Central memory CD8-positive, alpha-beta T cell (primary cell): ENCODE measurements at regions not wholly inside any gene's neighbourhood (a gene's known extent, or its start where the extent isn't known, plus 50 kb on each side); places are given as distances from the start of the nearest gene placed in this dataset.
"Not testable (repeated sequence)": the region's sequence is repeated elsewhere in the genome, so short reads cannot be mapped to it uniquely, and the experiment has no call there.

Source experiments
- ATAC-seq: fragments of 150-1000 bp; cut with Tn5 transposase; replicated peaks from 2 replicates; pipeline ENCODE4 v1.10.0; 2022; ENCODE audit warnings: mild to moderate bottlenecking, moderate FRiP score, moderate number of reproducible peaks; ENCODE audit not compliant: poor library complexity, severe bottlenecking; ENCODE audit errors: extremely low read depth
- DNase-seq, 2 donors: peaks; one replicate each; pipeline ENCODE4 v3.0.0; 2021; ENCODE audit warnings: low spot score in 2 of 2
- H3K27ac Mint-ChIP-seq: one replicate; pipeline ENCODE4 v1.8.0; 2022; ENCODE audit warnings: low read depth, mild to moderate bottlenecking, moderate library complexity, mixed read lengths
- H3K27me3 Mint-ChIP-seq: one replicate; pipeline ENCODE4 v1.8.0; 2022; ENCODE audit warnings: mixed read lengths
- H3K36me3 Mint-ChIP-seq: one replicate; pipeline ENCODE4 v1.8.0; 2022; ENCODE audit warnings: mild to moderate bottlenecking, moderate library complexity, mixed read lengths; ENCODE audit not compliant: insufficient read depth
- H3K4me1 Mint-ChIP-seq: one replicate; pipeline ENCODE4 v1.8.0; 2022; ENCODE audit warnings: mixed read lengths
- H3K4me3 Mint-ChIP-seq: one replicate; pipeline ENCODE4 v1.8.0; 2022; ENCODE audit warnings: mild to moderate bottlenecking, moderate library complexity, mixed read lengths
- H3K9me3 Mint-ChIP-seq: one replicate; pipeline ENCODE4 v1.8.0; 2022; ENCODE audit warnings: mixed read lengths

DNA sequence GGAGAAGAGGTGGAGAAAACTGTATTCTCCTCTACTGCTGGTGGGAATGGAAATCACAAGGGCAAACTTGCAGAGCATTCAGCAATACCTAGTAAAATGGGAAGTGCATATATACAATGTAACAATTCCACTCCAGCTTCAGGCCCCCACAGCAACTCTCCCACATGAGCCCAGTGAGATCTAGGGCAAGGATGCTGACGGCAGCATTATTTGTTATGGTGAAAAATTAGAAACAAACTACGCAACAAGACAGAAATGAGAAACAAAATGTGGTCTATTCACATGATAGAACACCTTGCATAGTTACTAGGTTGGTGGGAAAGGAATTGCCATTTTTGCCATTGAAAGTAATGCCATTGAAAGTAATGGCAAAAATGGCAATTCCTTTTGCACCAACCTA lies 98.9 kb upstream of the SRSF6 start:
- DNase-seq (no peak), ATAC-seq (no peak)
- Mint-ChIP-seq H3K4me1 (no peaks in the 10 kb centered on the region), H3K27me3 (peaks cover 30% of the 10 kb centered on the region), H3K4me3 (no peak overlapping the region), H3K36me3 (no peaks in the 10 kb centered on the region), H3K27ac (no peak overlapping the region), H3K9me3 (no peaks in the 10 kb centered on the region)

DNA sequence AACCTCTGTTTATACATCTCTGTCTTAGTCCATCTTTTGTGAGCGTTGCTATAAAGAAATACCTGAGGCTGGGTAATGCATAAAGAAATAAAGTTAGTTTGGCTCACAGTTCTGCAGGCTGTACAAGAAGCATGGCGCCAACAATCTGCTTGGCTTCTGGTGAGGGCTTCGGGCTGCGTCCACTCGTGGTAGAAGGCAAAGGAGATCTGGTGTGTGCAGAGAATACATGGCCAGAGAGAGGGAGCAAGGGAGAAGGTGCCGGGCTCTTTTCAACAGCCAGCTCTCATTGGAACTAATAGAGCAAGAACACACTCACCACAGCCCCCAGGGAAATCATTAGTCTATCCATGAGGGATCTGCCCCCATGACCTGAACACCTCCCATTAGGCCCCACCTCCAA lies 100.3 kb upstream of the SRSF6 start:
- Mint-ChIP-seq H3K27me3 (peaks cover 34% of the 10 kb centered on the region), H3K27ac (no peak overlapping the region), H3K36me3 (peaks cover 2% of the 10 kb centered on the region), H3K9me3 (no peaks in the 10 kb centered on the region), H3K4me3 (no peak overlapping the region), H3K4me1 (no peaks in the 10 kb centered on the region)
- DNase-seq = no peak
- ATAC-seq = no peak

GRCh38 chr20:43355610-43356009 lies 102.1 kb upstream of the SRSF6 start:
- Mint-ChIP-seq H3K36me3 (peaks cover 2% of the 10 kb centered on the region), H3K4me3 (no peak overlapping the region), H3K27ac (no peak overlapping the region), H3K9me3 (no peaks in the 10 kb centered on the region), H3K4me1 (no peaks in the 10 kb centered on the region), H3K27me3 (peaks cover 21% of the 10 kb centered on the region)
- DNase-seq (no peak), ATAC-seq (no peak)

DNA sequence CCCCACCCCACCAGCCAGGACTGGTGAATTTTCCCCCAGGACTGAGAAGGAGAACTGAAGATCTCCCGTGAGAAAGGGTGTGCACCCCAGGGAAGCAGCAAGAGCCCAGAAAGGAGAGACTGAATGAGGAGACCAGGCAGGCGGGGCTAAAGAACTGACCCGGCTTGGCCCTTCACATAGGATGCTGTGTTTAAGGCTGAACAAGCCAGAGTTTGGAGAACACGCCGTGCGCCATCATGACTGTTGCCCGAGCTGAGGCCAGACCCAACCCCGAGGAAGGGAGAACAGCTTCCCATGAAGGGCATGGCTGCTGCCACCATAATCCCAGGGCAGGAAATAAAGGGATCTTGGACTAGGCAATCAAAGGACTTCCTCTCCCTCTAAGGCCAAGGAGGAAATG lies 104.7 kb upstream of the SRSF6 start:
- no peak for DNase-seq
- H3K27me3 Mint-ChIP-seq = peaks cover 36% of the 10 kb centered on the region
- no peak overlapping the region for H3K27ac Mint-ChIP-seq
- no peak for ATAC-seq
- peaks cover 2% of the 10 kb centered on the region for H3K36me3 Mint-ChIP-seq
- no peaks in the 10 kb centered on the region for H3K4me1 Mint-ChIP-seq
- H3K9me3 Mint-ChIP-seq = no peaks in the 10 kb centered on the region
- H3K4me3 Mint-ChIP-seq = no peak overlapping the region

DNA sequence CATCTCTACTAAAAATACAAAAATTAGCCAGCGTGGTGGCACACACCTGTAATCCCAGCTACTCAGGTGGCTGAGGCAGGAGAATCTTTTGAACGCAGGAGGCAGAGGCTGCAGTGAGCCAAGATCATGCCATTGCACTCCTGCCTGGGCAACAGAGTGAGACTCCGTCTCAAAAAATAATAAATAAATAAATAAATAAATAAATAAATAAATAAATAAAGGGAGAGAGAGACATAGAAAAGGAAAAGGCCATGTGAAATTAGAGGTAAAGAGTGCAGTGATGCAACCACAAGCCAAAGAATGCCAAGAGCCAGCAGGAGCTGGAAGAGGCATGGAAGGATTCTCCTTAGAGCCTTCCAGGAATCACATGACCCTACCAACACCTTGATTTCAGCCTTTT lies 107.0 kb upstream of the SRSF6 start:
- H3K36me3 Mint-ChIP-seq, H3K27ac Mint-ChIP-seq, ATAC-seq, DNase-seq, H3K4me3 Mint-ChIP-seq, H3K9me3 Mint-ChIP-seq, H3K4me1 Mint-ChIP-seq: not testable (repeated sequence)
- H3K27me3 Mint-ChIP-seq = peaks cover 52% of the 10 kb centered on the region

GRCh38 chr20:43349841-43350240 lies 107.9 kb upstream of the SRSF6 start:
- no peak overlapping the region for H3K27ac Mint-ChIP-seq
- DNase-seq = no peak

DNA sequence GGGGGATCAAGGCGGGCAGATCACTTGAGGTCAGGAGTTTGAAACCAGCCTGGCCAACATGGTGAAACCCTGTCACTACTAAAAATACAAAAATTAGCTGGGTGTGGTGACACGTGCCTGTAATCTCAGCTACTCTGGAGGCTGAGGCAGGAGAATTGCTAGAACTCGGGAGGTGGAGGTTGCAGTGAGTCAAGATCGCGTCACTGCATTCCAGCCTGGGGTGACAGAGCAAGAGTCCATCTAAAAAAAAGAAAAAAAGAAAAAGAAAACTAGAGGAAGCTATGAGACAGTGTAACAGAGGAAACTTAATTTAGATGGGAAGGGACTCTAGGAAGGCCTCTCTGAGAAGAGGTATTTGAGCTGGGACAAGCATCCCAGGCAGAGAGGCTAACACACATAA lies 109.9 kb upstream of the SRSF6 start:
- peaks cover 18% of the 10 kb centered on the region for H3K9me3 Mint-ChIP-seq
- not testable (repeated sequence) for ATAC-seq, H3K4me1 Mint-ChIP-seq, H3K4me3 Mint-ChIP-seq, H3K36me3 Mint-ChIP-seq, H3K27ac Mint-ChIP-seq, DNase-seq
- H3K27me3 Mint-ChIP-seq = peaks cover 65% of the 10 kb centered on the region

More at GRCh38 chr20:43349841-43350240, 107.9 kb upstream of the SRSF6 start:
- Mint-ChIP-seq H3K27me3 (peaks cover 60% of the 10 kb centered on the region), H3K4me3 (no peak overlapping the region), H3K9me3 (peaks cover 6% of the 10 kb centered on the region), H3K4me1 (no peaks in the 10 kb centered on the region), H3K36me3 (peaks cover 2% of the 10 kb centered on the region)
- no peak for ATAC-seq

- peaks cover 62% of the 10 kb centered on the region for H3K27me3 Mint-ChIP-seq
Observed at GRCh38 chr20:43345676-43346075, 112.0 kb upstream of the SRSF6 start.

DNA sequence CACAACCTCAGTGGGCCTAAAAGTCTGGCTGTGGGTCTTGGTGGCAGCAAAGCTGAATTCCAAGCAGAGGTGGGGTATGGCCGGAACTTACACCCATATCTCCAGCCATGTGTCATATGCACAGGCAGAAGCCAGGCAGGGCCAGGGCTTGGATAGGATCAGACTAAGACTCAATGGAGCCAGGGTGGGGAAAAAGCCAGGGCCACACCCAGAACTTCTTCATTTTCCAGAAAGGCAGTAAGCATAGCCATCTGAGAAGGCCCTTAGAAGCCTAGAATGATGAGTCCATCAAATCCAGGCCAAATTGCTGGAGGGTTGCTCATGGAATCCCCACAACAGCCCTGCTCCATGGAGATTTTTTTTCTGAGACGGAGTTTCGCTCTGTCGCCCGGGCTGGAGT lies 116.2 kb upstream of the SRSF6 start:
- ATAC-seq (no peak), DNase-seq (no peak)
- no peak overlapping the region for H3K4me3 Mint-ChIP-seq
- H3K27me3 Mint-ChIP-seq = peaks cover 32% of the 10 kb centered on the region
- H3K27ac Mint-ChIP-seq = no peak overlapping the region
- H3K9me3 Mint-ChIP-seq = peaks cover 18% of the 10 kb centered on the region
- H3K36me3 Mint-ChIP-seq = no peaks in the 10 kb centered on the region
- no peaks in the 10 kb centered on the region for H3K4me1 Mint-ChIP-seq

More at GRCh38 chr20:43345676-43346075, 112.0 kb upstream of the SRSF6 start:
- Mint-ChIP-seq H3K4me1 (no peaks in the 10 kb centered on the region), H3K36me3 (no peaks in the 10 kb centered on the region), H3K27ac (no peak overlapping the region), H3K9me3 (peaks cover 18% of the 10 kb centered on the region), H3K4me3 (no peak overlapping the region)
- ATAC-seq (no peak), DNase-seq (no peak)

DNA sequence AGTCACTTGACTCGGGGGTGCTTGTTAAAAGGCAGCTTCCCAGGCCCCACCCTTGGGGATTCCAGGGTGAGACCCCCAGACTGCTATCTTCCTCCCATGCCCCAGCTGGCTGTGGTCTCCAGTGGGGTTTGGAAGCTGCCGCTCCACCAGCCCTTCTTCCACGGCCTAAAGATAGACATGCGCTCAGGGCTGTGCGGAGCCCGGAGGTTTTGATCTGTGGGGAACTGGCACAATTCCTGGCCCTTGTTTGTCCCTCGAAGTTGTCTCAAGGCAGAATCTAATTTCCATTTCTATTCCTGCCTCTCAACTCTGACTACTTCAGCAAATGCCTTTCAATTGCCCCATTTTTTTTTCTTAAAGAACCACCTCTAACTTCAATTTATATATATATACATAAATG lies 120.7 kb upstream of the SRSF6 start:
- Mint-ChIP-seq H3K4me3 (no peak overlapping the region), H3K27me3 (no peaks in the 10 kb centered on the region), H3K4me1 (no peaks in the 10 kb centered on the region), H3K27ac (no peak overlapping the region), H3K36me3 (peaks cover 1% of the 10 kb centered on the region), H3K9me3 (peaks cover 21% of the 10 kb centered on the region)
- DNase-seq (no peak), ATAC-seq (no peak)

DNA sequence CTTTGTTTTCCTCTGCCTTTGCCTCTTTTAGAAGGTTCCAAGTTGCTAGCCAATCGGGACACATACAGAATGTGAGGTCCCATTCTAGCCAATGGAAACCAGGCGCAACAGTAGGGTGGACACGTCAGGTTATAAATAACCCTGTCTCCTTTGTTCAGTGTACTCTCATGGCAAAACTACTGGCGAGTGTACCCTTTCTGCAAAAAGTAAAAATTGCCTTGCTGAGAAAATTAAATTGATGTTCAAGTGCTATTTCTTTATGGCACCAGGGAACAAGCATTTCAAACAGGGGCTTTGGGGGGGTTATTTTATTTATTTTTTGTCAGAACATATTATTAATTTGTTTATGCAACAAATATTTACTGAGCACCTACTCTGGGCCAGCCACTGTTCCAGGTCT lies 123.6 kb upstream of the SRSF6 start:
- Mint-ChIP-seq H3K27me3 (no peaks in the 10 kb centered on the region), H3K9me3 (peaks cover 21% of the 10 kb centered on the region), H3K27ac (no peak overlapping the region), H3K4me1 (no peaks in the 10 kb centered on the region), H3K4me3 (no peak overlapping the region), H3K36me3 (peaks cover 3% of the 10 kb centered on the region)
- ATAC-seq (no peak), DNase-seq (no peak)

DNA sequence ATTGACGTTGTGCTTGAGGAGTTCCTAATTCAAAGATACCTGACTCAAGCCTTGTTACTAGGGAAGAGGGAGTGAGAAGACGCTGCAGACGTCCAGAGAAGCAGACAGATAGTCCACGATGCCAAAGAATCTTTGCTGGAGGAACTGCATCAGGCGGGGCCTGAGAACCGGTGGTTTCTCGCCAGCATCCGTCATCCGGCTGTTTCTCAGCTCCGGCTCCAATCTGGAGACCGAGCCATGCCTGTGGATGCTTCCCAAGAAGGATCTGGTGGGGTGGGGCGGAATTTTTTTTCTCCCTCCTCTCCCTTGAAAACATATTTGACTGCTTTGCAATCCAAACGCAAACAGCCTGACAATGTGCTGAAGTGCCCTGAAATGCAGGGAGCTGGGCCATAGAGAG lies 125.8 kb upstream of the SRSF6 start:
- Mint-ChIP-seq H3K36me3 (peaks cover 3% of the 10 kb centered on the region), H3K4me1 (no peaks in the 10 kb centered on the region), H3K27ac (no peak overlapping the region), H3K27me3 (no peaks in the 10 kb centered on the region), H3K9me3 (peaks cover 21% of the 10 kb centered on the region), H3K4me3 (no peak overlapping the region)
- ATAC-seq (no peak), DNase-seq (no peak)

- no peaks in the 10 kb centered on the region for H3K4me1 Mint-ChIP-seq
- ATAC-seq (no peak), DNase-seq (no peak)
- peaks cover 4% of the 10 kb centered on the region for H3K36me3 Mint-ChIP-seq
- peaks cover 10% of the 10 kb centered on the region for H3K27me3 Mint-ChIP-seq
- H3K9me3 Mint-ChIP-seq = peaks cover under 1% of the 10 kb centered on the region
- H3K4me3 Mint-ChIP-seq = no peak overlapping the region
- no peak overlapping the region for H3K27ac Mint-ChIP-seq
Observed at GRCh38 chr20:43328697-43329096, 129.0 kb upstream of the SRSF6 start.

DNA sequence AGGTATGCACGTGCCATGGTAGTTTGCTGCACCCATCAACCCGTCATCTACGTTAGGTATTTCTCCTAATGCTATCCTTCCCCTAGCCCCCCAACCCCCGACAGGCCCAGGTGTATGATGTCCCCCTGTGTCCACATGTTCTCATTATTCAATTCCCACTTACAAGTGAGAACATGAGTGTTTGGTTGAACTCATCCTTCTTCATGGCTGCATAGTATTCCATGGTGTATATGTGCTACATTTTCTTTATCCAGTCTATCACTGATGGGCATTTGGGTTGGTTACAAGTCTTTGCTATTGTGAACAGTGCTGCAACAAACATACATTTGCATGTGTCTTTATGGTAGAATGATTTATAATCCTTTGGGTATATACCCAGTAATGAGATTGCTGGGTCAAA lies 130.5 kb upstream of the SRSF6 start:
- DNase-seq, H3K36me3 Mint-ChIP-seq, ATAC-seq, H3K27ac Mint-ChIP-seq, H3K9me3 Mint-ChIP-seq, H3K4me3 Mint-ChIP-seq, H3K4me1 Mint-ChIP-seq: not testable (repeated sequence)
- peaks cover 15% of the 10 kb centered on the region for H3K27me3 Mint-ChIP-seq
